Uterus (tissue), 2 donors: ENCODE measurements at regions not wholly inside any gene's neighbourhood (a gene's known extent, or its start where the extent isn't known, plus 50 kb on each side); places are given as distances from the start of the nearest gene placed in this dataset.

Source experiments
- CTCF ChIP-seq, 4 experiments: fragments of 200-600 bp in 2 of 4; fragments of 450-650 bp in 2 of 4; sonication (generic) in 2 of 4; IDR thresholded peaks; one replicate each; pipeline ENCODE4 v1.5.1; 2016 to 2019; ENCODE audit warnings: antibody characterized with exemption in 4 of 4, mild to moderate bottlenecking in 2 of 4, moderate library complexity in 1 of 4
- POLR2A ChIP-seq, 2 donors: fragments of 450-650 bp; IDR thresholded peaks; one replicate each; pipeline ENCODE4 v1.6.1; 2016; ENCODE audit warnings: antibody characterized with exemption in 2 of 2, mild to moderate bottlenecking in 1 of 2, moderate library complexity in 1 of 2

GRCh38 chr5:147995846-147996245 is 67.9 kb upstream of the SPINK5 start:
- TF ChIP-seq POLR2A (IDR thresholded peaks at IDR 0.05) (no peak), CTCF (IDR thresholded peaks at IDR 0.05) (no peak)
